WTC11 (cell line): ENCODE measurements at regions not wholly inside any gene's neighbourhood (a gene's known extent, or its start where the extent isn't known, plus 50 kb on each side); places are given as distances from the start of the nearest gene placed in this dataset.

Source experiments
- ATAC-seq: fragments of 200-7000 bp; cut with Tn5 transposase; 2 replicates; pipeline ENCODE4 v1.10.0; 2021; ENCODE audit warnings: mild to moderate bottlenecking, moderate library complexity
- CTCF ChIA-PET: fragments of 300-600 bp; sonication (Branson Sonifier 250); formaldehyde crosslinking; loops from one replicate; lab custom pipeline; 2021; ENCODE audit warnings: antibody characterized with exemption; lab: Charles Lee
- POLR2A ChIA-PET: fragments of 350-600 bp; sonication (Branson Sonifier 250); formaldehyde crosslinking; loops from one replicate; lab custom pipeline; 2021; ENCODE audit warnings: antibody characterized with exemption; lab: Charles Lee
- DNase-seq: peaks from one replicate; pipeline ENCODE4 v3.0.0; 2021; ENCODE audit warnings: low spot score
- H3K27ac Mint-ChIP-seq: 2 replicates; pipeline ENCODE4 v1.8.0; 2021; ENCODE audit warnings: mixed read lengths
- H3K27me3 Mint-ChIP-seq: 2 replicates; pipeline ENCODE4 v1.8.0; 2021; ENCODE audit warnings: low read depth, mild to moderate bottlenecking, moderate library complexity, mixed read lengths
- H3K36me3 Mint-ChIP-seq: 2 replicates; pipeline ENCODE4 v1.8.0; 2021; ENCODE audit warnings: mixed read lengths
- H3K4me1 Mint-ChIP-seq: 2 replicates; pipeline ENCODE4 v1.8.0; 2022; ENCODE audit warnings: mixed read lengths
- H3K4me3 Mint-ChIP-seq: 2 replicates; pipeline ENCODE4 v1.8.0; 2021; ENCODE audit warnings: mild to moderate bottlenecking, moderate library complexity, mixed read lengths
- H3K9me3 Mint-ChIP-seq: 2 replicates; pipeline ENCODE4 v1.8.0; 2021; ENCODE audit warnings: mixed read lengths
- CBFB ChIP-seq: sonication (generic); formaldehyde crosslinking; IDR thresholded peaks from 2 replicates; pipeline ENCODE4 v1.8.1; 2022; ENCODE audit warnings: mild to moderate bottlenecking, low read depth, missing genetic modification reagents
- ELF4 ChIP-seq: sonication (generic); formaldehyde crosslinking; IDR thresholded peaks from 2 replicates; pipeline ENCODE4 v1.8.1; 2022; ENCODE audit warnings: low read depth, mild to moderate bottlenecking, moderate library complexity, missing genetic modification reagents
- ERG ChIP-seq: fragments of 250-450 bp; sonication (Bioruptor Pico); IDR thresholded peaks from 2 replicates; pipeline ENCODE4 v1.8.0; 2021; ENCODE audit warnings: mild to moderate bottlenecking
- GTF2I ChIP-seq: fragments of 250-450 bp; sonication (Bioruptor Pico); conservative IDR thresholded peaks from 2 replicates; pipeline ENCODE4 v1.4.0; 2021; ENCODE audit warnings: mild to moderate bottlenecking
- IRF2 ChIP-seq: sonication (generic); formaldehyde crosslinking; IDR thresholded peaks from 2 replicates; pipeline ENCODE4 v1.8.0; 2022; ENCODE audit warnings: low read depth, missing genetic modification reagents, borderline replicate concordance
- JUN ChIP-seq: sonication (generic); formaldehyde crosslinking; IDR thresholded peaks from 2 replicates; pipeline ENCODE4 v1.8.0; 2023; ENCODE audit warnings: mild to moderate bottlenecking, missing genetic modification reagents
- MXD4 ChIP-seq: fragments of 250-450 bp; sonication (Bioruptor Pico); IDR thresholded peaks from 2 replicates; pipeline ENCODE4 v1.8.0; 2021; ENCODE audit warnings: mild to moderate bottlenecking, moderate library complexity, borderline replicate concordance
- NR2C2 ChIP-seq: sonication (generic); formaldehyde crosslinking; IDR thresholded peaks from 2 replicates; pipeline ENCODE4 v1.8.0; 2022; ENCODE audit warnings: mild to moderate bottlenecking, missing genetic modification reagents
- OVOL2 ChIP-seq: fragments of 250-450 bp; sonication (Bioruptor Pico); IDR thresholded peaks from 2 replicates; pipeline ENCODE4 v1.9.0; 2021; ENCODE audit warnings: mild to moderate bottlenecking, borderline replicate concordance
- RORB ChIP-seq: fragments of 250-450 bp; sonication (Bioruptor Pico); IDR thresholded peaks from 2 replicates; pipeline ENCODE4 v1.9.0; 2021; ENCODE audit warnings: mild to moderate bottlenecking
- ZNF138 ChIP-seq: sonication (generic); formaldehyde crosslinking; conservative IDR thresholded peaks from 2 replicates; pipeline ENCODE4 v1.8.1; 2022; ENCODE audit warnings: mild to moderate bottlenecking, moderate library complexity, missing genetic modification reagents
- ZNF416 ChIP-seq: fragments of 250-450 bp; sonication (Bioruptor Pico); IDR thresholded peaks from 2 replicates; pipeline ENCODE4 v1.9.0; 2021; ENCODE audit warnings: mild to moderate bottlenecking, inconsistent platforms
- ZNF425 ChIP-seq: fragments of 250-450 bp; sonication (Bioruptor Pico); conservative IDR thresholded peaks from 2 replicates; pipeline ENCODE4 v1.9.0; 2021; ENCODE audit warnings: mild to moderate bottlenecking
- ZNF671 ChIP-seq: fragments of 250-450 bp; sonication (Bioruptor Pico); IDR thresholded peaks from 2 replicates; pipeline ENCODE4 v1.8.0; 2021; ENCODE audit warnings: mild to moderate bottlenecking
- TF ChIP-seq, protein P1 (sequence below): sonication (generic); formaldehyde crosslinking; IDR thresholded peaks from 2 replicates; pipeline ENCODE4 v1.8.0; 2023; ENCODE audit warnings: missing genetic modification reagents, mild to moderate bottlenecking, borderline replicate concordance
- TF ChIP-seq, protein P2 (sequence below): sonication (generic); formaldehyde crosslinking; IDR thresholded peaks from 2 replicates; pipeline ENCODE4 v1.8.1; 2023; ENCODE audit warnings: mild to moderate bottlenecking, moderate library complexity, missing genetic modification reagents

DNA sequence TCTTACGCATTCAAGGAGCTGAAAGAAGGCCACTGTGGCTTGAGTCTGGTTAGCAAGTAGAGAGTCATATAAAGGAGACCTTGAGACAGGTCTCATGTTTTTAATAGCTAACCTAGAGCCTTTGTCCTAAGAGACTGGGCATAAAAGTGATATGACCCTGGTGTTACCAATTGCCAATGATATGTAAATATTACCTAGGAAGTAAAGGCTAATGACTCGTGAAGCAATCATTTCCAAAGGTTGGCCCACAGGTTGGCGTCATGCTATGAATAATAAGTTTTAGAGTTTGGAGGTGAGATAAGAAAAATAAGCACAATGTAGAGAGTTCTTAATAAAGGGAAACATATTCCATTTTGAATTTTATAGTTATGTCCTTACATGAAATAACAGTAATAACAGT, 116.6 kb upstream of the PLEKHA5 start:
- TF ChIP-seq OVOL2 (CRISPR knock-in tag), result no peak
- TF ChIP-seq ZNF425, result no peak
- TF ChIP-seq CBFB (CRISPR knock-in tag), result no peak
- TF ChIP-seq, protein P1, sequence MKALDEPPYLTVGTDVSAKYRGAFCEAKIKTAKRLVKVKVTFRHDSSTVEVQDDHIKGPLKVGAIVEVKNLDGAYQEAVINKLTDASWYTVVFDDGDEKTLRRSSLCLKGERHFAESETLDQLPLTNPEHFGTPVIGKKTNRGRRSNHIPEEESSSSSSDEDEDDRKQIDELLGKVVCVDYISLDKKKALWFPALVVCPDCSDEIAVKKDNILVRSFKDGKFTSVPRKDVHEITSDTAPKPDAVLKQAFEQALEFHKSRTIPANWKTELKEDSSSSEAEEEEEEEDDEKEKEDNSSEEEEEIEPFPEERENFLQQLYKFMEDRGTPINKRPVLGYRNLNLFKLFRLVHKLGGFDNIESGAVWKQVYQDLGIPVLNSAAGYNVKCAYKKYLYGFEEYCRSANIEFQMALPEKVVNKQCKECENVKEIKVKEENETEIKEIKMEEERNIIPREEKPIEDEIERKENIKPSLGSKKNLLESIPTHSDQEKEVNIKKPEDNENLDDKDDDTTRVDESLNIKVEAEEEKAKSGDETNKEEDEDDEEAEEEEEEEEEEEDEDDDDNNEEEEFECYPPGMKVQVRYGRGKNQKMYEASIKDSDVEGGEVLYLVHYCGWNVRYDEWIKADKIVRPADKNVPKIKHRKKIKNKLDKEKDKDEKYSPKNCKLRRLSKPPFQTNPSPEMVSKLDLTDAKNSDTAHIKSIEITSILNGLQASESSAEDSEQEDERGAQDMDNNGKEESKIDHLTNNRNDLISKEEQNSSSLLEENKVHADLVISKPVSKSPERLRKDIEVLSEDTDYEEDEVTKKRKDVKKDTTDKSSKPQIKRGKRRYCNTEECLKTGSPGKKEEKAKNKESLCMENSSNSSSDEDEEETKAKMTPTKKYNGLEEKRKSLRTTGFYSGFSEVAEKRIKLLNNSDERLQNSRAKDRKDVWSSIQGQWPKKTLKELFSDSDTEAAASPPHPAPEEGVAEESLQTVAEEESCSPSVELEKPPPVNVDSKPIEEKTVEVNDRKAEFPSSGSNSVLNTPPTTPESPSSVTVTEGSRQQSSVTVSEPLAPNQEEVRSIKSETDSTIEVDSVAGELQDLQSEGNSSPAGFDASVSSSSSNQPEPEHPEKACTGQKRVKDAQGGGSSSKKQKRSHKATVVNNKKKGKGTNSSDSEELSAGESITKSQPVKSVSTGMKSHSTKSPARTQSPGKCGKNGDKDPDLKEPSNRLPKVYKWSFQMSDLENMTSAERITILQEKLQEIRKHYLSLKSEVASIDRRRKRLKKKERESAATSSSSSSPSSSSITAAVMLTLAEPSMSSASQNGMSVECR (CRISPR knock-in tag), result no peak
- no peak for TF ChIP-seq MXD4
- no peak for TF ChIP-seq ERG (CRISPR knock-in tag)
- TF ChIP-seq, all 79 proteins: peak for 0
- no peaks in the 10 kb centered on the region for H3K36me3 Mint-ChIP-seq
- peaks cover 30% of the 10 kb centered on the region for H3K4me1 Mint-ChIP-seq
- H3K27ac Mint-ChIP-seq, result no peak overlapping the region
- no peaks in the 10 kb centered on the region for H3K27me3 Mint-ChIP-seq
- ATAC-seq (no peak), DNase-seq (no peak)
- H3K9me3 Mint-ChIP-seq, result peaks cover 3% of the 10 kb centered on the region; the same call in 1 of the 2 replicates
- ChIA-PET CTCF (no interaction called here), POLR2A (no interaction called here)
- H3K4me3 Mint-ChIP-seq, result no peak overlapping the region

DNA sequence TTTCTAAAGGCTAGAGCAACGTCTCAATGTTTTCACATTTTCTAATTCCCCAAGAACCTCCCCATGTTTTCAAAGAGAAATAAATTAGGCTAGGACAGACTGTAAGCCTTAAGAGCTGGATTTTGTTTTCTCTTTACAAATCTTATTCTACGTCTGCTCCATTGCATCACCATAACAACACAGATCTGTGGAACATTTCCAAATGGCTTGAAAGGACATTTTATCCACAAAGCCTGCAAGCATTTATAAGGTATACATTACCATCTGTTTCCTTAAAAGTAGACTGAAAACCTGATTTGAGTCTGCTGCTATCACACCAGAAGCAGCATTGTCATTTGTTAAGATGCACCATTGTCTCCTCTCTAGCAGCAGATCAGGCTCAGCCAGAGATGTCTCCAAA, 115.3 kb upstream of the PLEKHA5 start:
- Mint-ChIP-seq H3K4me3 (no peak overlapping the region), H3K4me1 (peaks cover 38% of the 10 kb centered on the region), H3K9me3 (peaks cover 3% of the 10 kb centered on the region; the same call in 1 of the 2 replicates), H3K27ac (no peak overlapping the region), H3K36me3 (no peaks in the 10 kb centered on the region), H3K27me3 (no peaks in the 10 kb centered on the region)
- CTCF ChIA-PET, result interaction anchor here (0.7 kb wide), 1 partner anchor 789 kb away, joined by 3 read pairs; no protein-coding TSS in a partner anchor
- POLR2A ChIA-PET, result no interaction called here
- TF ChIP-seq ELF4 (CRISPR knock-in tag), result no peak
- TF ChIP-seq NR2C2 (CRISPR knock-in tag), result no peak
- TF ChIP-seq RORB (CRISPR knock-in tag), result no peak
- TF ChIP-seq GTF2I, result no peak
- TF ChIP-seq, protein P2, sequence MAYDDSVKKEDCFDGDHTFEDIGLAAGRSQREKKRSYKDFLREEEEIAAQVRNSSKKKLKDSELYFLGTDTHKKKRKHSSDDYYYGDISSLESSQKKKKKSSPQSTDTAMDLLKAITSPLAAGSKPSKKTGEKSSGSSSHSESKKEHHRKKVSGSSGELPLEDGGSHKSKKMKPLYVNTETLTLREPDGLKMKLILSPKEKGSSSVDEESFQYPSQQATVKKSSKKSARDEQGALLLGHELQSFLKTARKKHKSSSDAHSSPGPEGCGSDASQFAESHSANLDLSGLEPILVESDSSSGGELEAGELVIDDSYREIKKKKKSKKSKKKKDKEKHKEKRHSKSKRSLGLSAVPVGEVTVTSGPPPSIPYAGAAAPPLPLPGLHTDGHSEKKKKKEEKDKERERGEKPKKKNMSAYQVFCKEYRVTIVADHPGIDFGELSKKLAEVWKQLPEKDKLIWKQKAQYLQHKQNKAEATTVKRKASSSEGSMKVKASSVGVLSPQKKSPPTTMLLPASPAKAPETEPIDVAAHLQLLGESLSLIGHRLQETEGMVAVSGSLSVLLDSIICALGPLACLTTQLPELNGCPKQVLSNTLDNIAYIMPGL (CRISPR knock-in tag), result no peak
- TF ChIP-seq ZNF671 (CRISPR knock-in tag), result no peak
- no peak for TF ChIP-seq MXD4
- no peak for TF ChIP-seq ZNF138 (CRISPR knock-in tag)
- no peak for TF ChIP-seq IRF2 (CRISPR knock-in tag)
- no peak for TF ChIP-seq ZNF416 (CRISPR knock-in tag)
- no peak for TF ChIP-seq JUN
- ATAC-seq (no peak; the same call in 1 of the 2 replicates), DNase-seq (no peak)
